HepG2 (cell line): ENCODE measurements at regions not wholly inside any gene's neighbourhood (a gene's known extent, or its start where the extent isn't known, plus 50 kb on each side); places are given as distances from the start of the nearest gene placed in this dataset.

Experiments used
- ATAC-seq: fragments of 200-7000 bp; cut with Tn5 transposase; 3 replicates; pipeline ENCODE4 v1.9.1; 2020; ENCODE audit warnings: mild to moderate bottlenecking, moderate library complexity
- BruUV-seq: library from RNA; stranded (reverse); fragments of 400-500 nt; replicated peaks from 2 replicates; lab custom pipeline; 2021; lab: Mats Ljungman, UMichigan
- CTCF ChIA-PET: fragments of 300-600 bp; formaldehyde crosslinking; extraction: SDS; loops from one replicate; lab custom pipeline; 2021; ENCODE audit warnings: low total read pairs, inconsistent platforms, low intra/inter-chr PET ratio; lab: Yijun Ruan, JAX
- POLR2A ChIA-PET: fragments of 350-600 bp; sonication (Branson Sonifier 250); formaldehyde crosslinking; loops from one replicate; lab custom pipeline; 2020; ENCODE audit warnings: antibody characterized with exemption, inconsistent platforms; lab: Yijun Ruan, JAX
- DNase-seq: peaks from one replicate; pipeline ENCODE4 v3.0.0-alpha.2; 2015; ENCODE audit warnings: low spot score
- FAIRE-seq: peaks from 3 replicates; lab custom pipeline; 2011; peaks lifted over from hg19 to GRCh38; lab: Jason Lieb, UNC
- H2AFZ ChIP-seq: one replicate; pipeline ENCODE4 v1.6.1; 2011; ENCODE audit warnings: low read length, inconsistent platforms
- H3K27ac ChIP-seq: fragments of 300-600 bp; 3 replicates; pipeline ENCODE4 v1.8.0; 2011; ENCODE audit warnings: mixed run types, mild to moderate bottlenecking, mixed read lengths, low read length, inconsistent platforms; ENCODE audit not compliant: insufficient read depth; ENCODE audit errors: extremely low read length
- H3K27me3 ChIP-seq, 2 experiments: fragments of 200-600 bp in 1 of 2; 2 replicates in 1 of 2; 3 replicates in 1 of 2; pipeline versions ENCODE4 v1.6.0 to v1.8.0; 2011; ENCODE audit warnings: low read length in 2 of 2, mild to moderate bottlenecking in 2 of 2, moderate library complexity in 2 of 2, inconsistent platforms in 1 of 2; ENCODE audit not compliant: insufficient read depth in 2 of 2, control insufficient read depth in 1 of 2
- H3K36me3 ChIP-seq, 2 experiments: fragments of 200-600 bp in 1 of 2; replicated peaks in 1 of 2; 2 replicates in 1 of 2; 3 replicates in 1 of 2; pipeline versions ENCODE4 v1.5.1 to v1.8.0; 2011; ENCODE audit warnings: low read length in 2 of 2, inconsistent platforms in 1 of 2; ENCODE audit not compliant: insufficient read depth in 2 of 2, control insufficient read depth in 1 of 2
- H3K4me1 ChIP-seq: 2 replicates; pipeline ENCODE4 v1.5.1; 2012; ENCODE audit warnings: low read length, inconsistent platforms; ENCODE audit not compliant: insufficient read depth
- H3K4me2 ChIP-seq: 2 replicates; pipeline ENCODE4 v1.6.0; 2011; ENCODE audit warnings: low read depth, low read length, inconsistent platforms
- H3K4me3 ChIP-seq, 3 experiments: fragments of 200-600 bp in 1 of 3; sonication (generic), shearing (Covaris generic) in 1 of 3; replicated peaks in 1 of 3; 2 replicates each; pipeline ENCODE4 v1.5.1; 2011 to 2016; ENCODE audit warnings: low read length in 3 of 3, inconsistent platforms in 2 of 3, low read depth in 2 of 3, mild to moderate bottlenecking in 2 of 3, control low read depth in 1 of 3, mixed read lengths in 1 of 3; ENCODE audit not compliant: insufficient read depth in 1 of 3
- H3K79me2 ChIP-seq: one replicate; pipeline ENCODE4 v1.6.1; 2011; ENCODE audit warnings: low read length, inconsistent platforms; ENCODE audit not compliant: insufficient read depth
- H3K9ac ChIP-seq: 2 replicates; pipeline ENCODE4 v1.6.0; 2011; ENCODE audit warnings: mild to moderate bottlenecking, low read depth, low read length, inconsistent platforms; ENCODE audit not compliant: insufficient read depth
- H3K9me3 ChIP-seq: 2 replicates; pipeline ENCODE4 v1.5.1; 2012; ENCODE audit warnings: mild to moderate bottlenecking, low read length
- H4K20me1 ChIP-seq: 2 replicates; pipeline ENCODE4 v1.6.0; 2011; ENCODE audit warnings: inconsistent platforms, mild to moderate bottlenecking, low read length, moderate library complexity; ENCODE audit not compliant: insufficient read depth
- HOMEZ ChIP-seq: IDR thresholded peaks from 2 replicates; pipeline ENCODE4 v1.6.1; 2016; ENCODE audit warnings: low read depth
- HOXD1 ChIP-seq: sonication (generic); formaldehyde crosslinking; IDR thresholded peaks from 2 replicates; pipeline ENCODE4 v1.5.0; 2020; ENCODE audit warnings: missing genetic modification reagents
- IRF1 ChIP-seq: sonication (generic); formaldehyde crosslinking; IDR thresholded peaks from 2 replicates; pipeline ENCODE4 v1.4.0; 2020; ENCODE audit warnings: low read depth, mild to moderate bottlenecking, missing genetic modification reagents
- MIER2 ChIP-seq: IDR thresholded peaks from 2 replicates; pipeline ENCODE4 v1.6.1; 2016; ENCODE audit warnings: missing biosample characterization, missing genetic modification reagents
- MTF1 ChIP-seq: sonication (generic); formaldehyde crosslinking; IDR thresholded peaks from 2 replicates; pipeline ENCODE4 v1.5.0; 2020; ENCODE audit warnings: missing genetic modification reagents
- ZNF615 ChIP-seq: sonication (generic); formaldehyde crosslinking; IDR thresholded peaks from 2 replicates; pipeline ENCODE4 v1.5.0; 2020; ENCODE audit warnings: mild to moderate bottlenecking, missing genetic modification reagents, borderline replicate concordance
- ZSCAN25 ChIP-seq: sonication (generic); formaldehyde crosslinking; IDR thresholded peaks from 2 replicates; pipeline ENCODE4 v1.8.0; 2022; ENCODE audit warnings: mild to moderate bottlenecking, missing genetic modification reagents
- WGBS: methylation state at CpG from one replicate; pipeline ENCODE4 v1.1.6; 2017; ENCODE audit warnings: low lambda C conversion rate; 5-methylcytosine and 5-hydroxymethylcytosine counted together
- in situ Hi-C: cut with HindIII; loops from 2 replicates; pipeline ENCODE4 v1.10.0; 2017; ENCODE audit warnings: low pct_unique_long_range_greater_than_20kb; ENCODE audit not compliant: extremely low pct_ligation_motif_present
- intact Hi-C: fragments of 100-400 bp; cut with micrococcal nuclease; formaldehyde crosslinking; loops from one replicate; pipeline ENCODE4 v1.10.0; 2022; ENCODE audit not compliant: unreplicated experiment
- TF ChIP-seq, protein P1 (sequence below): sonication (generic); formaldehyde crosslinking; IDR thresholded peaks from 2 replicates; pipeline ENCODE4 v1.9.0; 2021; ENCODE audit warnings: missing genetic modification reagents, borderline replicate concordance
- TF ChIP-seq, protein P2 (sequence below), 2 experiments: sonication (generic) in 1 of 2; formaldehyde crosslinking in 1 of 2; IDR thresholded peaks; 2 replicates each; pipeline versions ENCODE4 v1.6.1 to v1.9.0; 2014 to 2022; ENCODE audit warnings: antibody characterized with exemption in 1 of 2, borderline replicate concordance in 1 of 2, inconsistent platforms in 1 of 2, low read depth in 1 of 2, missing genetic modification reagents in 1 of 2
- TF ChIP-seq, protein P3 (sequence below): sonication (generic); formaldehyde crosslinking; conservative IDR thresholded peaks from 2 replicates; pipeline ENCODE4 v1.4.0; 2020; ENCODE audit warnings: missing genetic modification reagents

DNA sequence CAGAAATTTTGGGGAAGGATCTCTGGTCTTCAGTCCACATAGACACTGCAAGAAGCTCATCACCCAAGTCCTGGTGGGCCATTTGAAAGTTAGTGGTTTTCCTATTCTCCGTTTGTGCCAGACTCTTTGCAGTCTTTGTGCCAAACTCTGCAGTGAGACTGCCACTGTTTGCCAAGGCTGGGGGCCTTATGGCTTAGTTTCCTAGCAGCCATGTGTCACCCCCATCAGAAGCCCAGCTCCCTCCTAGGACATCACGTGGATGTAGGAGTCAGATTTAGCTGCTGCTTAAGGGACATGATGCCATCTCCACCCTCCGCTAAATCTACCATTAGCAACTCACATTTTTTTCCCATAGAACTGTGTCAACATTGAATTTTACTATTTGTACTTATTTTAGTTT is 220.0 kb downstream of the C11orf91 start:
- BruUV-seq: no TSS peak
- TF ChIP-seq, protein P1, sequence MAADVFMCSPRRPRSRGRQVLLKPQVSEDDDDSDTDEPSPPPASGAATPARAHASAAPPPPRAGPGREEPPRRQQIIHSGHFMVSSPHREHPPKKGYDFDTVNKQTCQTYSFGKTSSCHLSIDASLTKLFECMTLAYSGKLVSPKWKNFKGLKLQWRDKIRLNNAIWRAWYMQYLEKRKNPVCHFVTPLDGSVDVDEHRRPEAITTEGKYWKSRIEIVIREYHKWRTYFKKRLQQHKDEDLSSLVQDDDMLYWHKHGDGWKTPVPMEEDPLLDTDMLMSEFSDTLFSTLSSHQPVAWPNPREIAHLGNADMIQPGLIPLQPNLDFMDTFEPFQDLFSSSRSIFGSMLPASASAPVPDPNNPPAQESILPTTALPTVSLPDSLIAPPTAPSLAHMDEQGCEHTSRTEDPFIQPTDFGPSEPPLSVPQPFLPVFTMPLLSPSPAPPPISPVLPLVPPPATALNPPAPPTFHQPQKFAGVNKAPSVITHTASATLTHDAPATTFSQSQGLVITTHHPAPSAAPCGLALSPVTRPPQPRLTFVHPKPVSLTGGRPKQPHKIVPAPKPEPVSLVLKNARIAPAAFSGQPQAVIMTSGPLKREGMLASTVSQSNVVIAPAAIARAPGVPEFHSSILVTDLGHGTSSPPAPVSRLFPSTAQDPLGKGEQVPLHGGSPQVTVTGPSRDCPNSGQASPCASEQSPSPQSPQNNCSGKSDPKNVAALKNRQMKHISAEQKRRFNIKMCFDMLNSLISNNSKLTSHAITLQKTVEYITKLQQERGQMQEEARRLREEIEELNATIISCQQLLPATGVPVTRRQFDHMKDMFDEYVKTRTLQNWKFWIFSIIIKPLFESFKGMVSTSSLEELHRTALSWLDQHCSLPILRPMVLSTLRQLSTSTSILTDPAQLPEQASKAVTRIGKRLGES: no peak
- TF ChIP-seq HOXD1: no peak
- no peak for TF ChIP-seq HOMEZ
- TF ChIP-seq, protein P2, sequence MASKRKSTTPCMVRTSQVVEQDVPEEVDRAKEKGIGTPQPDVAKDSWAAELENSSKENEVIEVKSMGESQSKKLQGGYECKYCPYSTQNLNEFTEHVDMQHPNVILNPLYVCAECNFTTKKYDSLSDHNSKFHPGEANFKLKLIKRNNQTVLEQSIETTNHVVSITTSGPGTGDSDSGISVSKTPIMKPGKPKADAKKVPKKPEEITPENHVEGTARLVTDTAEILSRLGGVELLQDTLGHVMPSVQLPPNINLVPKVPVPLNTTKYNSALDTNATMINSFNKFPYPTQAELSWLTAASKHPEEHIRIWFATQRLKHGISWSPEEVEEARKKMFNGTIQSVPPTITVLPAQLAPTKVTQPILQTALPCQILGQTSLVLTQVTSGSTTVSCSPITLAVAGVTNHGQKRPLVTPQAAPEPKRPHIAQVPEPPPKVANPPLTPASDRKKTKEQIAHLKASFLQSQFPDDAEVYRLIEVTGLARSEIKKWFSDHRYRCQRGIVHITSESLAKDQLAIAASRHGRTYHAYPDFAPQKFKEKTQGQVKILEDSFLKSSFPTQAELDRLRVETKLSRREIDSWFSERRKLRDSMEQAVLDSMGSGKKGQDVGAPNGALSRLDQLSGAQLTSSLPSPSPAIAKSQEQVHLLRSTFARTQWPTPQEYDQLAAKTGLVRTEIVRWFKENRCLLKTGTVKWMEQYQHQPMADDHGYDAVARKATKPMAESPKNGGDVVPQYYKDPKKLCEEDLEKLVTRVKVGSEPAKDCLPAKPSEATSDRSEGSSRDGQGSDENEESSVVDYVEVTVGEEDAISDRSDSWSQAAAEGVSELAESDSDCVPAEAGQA (IDR thresholded peaks at IDR 0.05; ENCODE audit: low read depth): no peak
- TF ChIP-seq, protein P2 (CRISPR knock-in tag; IDR thresholded peaks at IDR 0.05; ENCODE audit: borderline replicate concordance): no peak
- TF ChIP-seq IRF1 (CRISPR knock-in tag): no peak
- no peak for TF ChIP-seq ZSCAN25 (CRISPR knock-in tag)
- no peak for TF ChIP-seq ZNF615 (CRISPR knock-in tag)
- no peak for TF ChIP-seq MIER2
- TF ChIP-seq, protein P3, sequence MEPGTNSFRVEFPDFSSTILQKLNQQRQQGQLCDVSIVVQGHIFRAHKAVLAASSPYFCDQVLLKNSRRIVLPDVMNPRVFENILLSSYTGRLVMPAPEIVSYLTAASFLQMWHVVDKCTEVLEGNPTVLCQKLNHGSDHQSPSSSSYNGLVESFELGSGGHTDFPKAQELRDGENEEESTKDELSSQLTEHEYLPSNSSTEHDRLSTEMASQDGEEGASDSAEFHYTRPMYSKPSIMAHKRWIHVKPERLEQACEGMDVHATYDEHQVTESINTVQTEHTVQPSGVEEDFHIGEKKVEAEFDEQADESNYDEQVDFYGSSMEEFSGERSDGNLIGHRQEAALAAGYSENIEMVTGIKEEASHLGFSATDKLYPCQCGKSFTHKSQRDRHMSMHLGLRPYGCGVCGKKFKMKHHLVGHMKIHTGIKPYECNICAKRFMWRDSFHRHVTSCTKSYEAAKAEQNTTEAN (CRISPR knock-in tag): no peak
- TF ChIP-seq MTF1 (CRISPR knock-in tag): no peak

More for the DNA sequence above, 220.0 kb downstream of the C11orf91 start:
- in situ Hi-C loops (no loop called here), intact Hi-C loops (no loop called here)
- H2AFZ ChIP-seq: no peak overlapping the region
- H3K27me3 ChIP-seq: peaks cover 0 to 19% of the 10 kb centered on the region in 2 experiments; a peak in 2 of 5 replicates
- H3K36me3 ChIP-seq: no peaks in the 10 kb centered on the region
- no peaks in the 10 kb centered on the region for H4K20me1 ChIP-seq
- ChIA-PET POLR2A (no interaction called here), CTCF (no interaction called here)
- no peak overlapping the region for H3K27ac ChIP-seq
- H3K4me3 ChIP-seq: no peak overlapping the region
- H3K9me3 ChIP-seq: no peaks in the 10 kb centered on the region
- ATAC-seq (no peak), FAIRE-seq (no peak), DNase-seq (no peak)
- 13% methylated on average over 3 of the region's 3 CpGs for WGBS
- H3K4me2 ChIP-seq: no peak overlapping the region
- H3K9ac ChIP-seq: no peak overlapping the region
- H3K79me2 ChIP-seq: no peaks in the 10 kb centered on the region
- peaks cover 27% of the 10 kb centered on the region for H3K4me1 ChIP-seq
